ENCODE measurements at regions not wholly inside any gene's neighbourhood (a gene's known extent, or its start where the extent isn't known, plus 50 kb on each side); places are given as distances from the start of the nearest gene placed in this dataset.

DNA sequence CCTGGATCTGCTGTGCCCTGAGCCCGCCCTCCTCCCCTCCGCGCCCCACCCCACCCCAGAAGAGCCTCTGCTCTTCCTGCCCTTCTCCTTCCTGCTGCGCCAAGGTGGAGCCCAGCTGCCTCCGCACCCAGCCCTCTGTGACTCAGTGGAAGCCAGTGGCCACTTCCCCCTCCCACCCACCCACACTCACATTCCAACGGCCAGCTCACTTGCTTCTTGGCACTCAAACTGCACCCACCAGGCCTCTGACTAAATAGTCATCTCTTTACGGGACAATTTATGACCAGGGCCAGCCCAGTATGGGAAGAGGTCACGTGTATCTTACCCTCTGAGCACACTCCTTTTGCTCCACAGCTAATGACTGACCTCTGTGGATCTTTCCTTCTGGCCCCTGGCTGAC is 150.4 kb upstream of the SLC1A4 start:
- POLR2A ChIA-PET: no interaction called here
- Histone ChIP-seq H3K9me3 (ENCODE audit: control insufficient read depth, insufficient read depth, low read depth, low read length) (no peaks in the 10 kb centered on the region), H3K27ac (ENCODE audit: extremely low read depth, low read depth, low read length) (no peak overlapping the region), H3K36me3 (ENCODE audit: control insufficient read depth in 2 of 2, insufficient read depth in 1 of 2, low read length in 2 of 2) (no peaks in the 10 kb centered on the region), H3K4me1 (ENCODE audit: control insufficient read depth, insufficient read depth, low read length) (no peaks in the 10 kb centered on the region), H3K4me3 (ENCODE audit: low read depth, low read length) (no peak overlapping the region)
- TF ChIP-seq IKZF3 (tag by site-specific recombination; IDR thresholded peaks at IDR 0.05) (no peak), ZIC2 (tag by site-specific recombination; IDR thresholded peaks at IDR 0.05) (no peak), ZNF121 (tag by site-specific recombination; IDR thresholded peaks at IDR 0.05) (no peak), ZNF146 (tag by site-specific recombination; IDR thresholded peaks at IDR 0.05) (no peak), ZNF10 (tag by site-specific recombination; IDR thresholded peaks at IDR 0.05) (no peak), ZNF510 (tag by site-specific recombination; IDR thresholded peaks at IDR 0.05; ENCODE audit: insufficient replicate concordance) (no peak), ZNF658 (tag by site-specific recombination; IDR thresholded peaks at IDR 0.05) (no peak), ZNF549 (tag by site-specific recombination; IDR thresholded peaks at IDR 0.05) (no peak), HOXC10 (CRISPR knock-in tag; IDR thresholded peaks at IDR 0.05) (no peak), ZFP37 (tag by site-specific recombination; IDR thresholded peaks at IDR 0.05) (no peak), ZNF776 (tag by site-specific recombination; IDR thresholded peaks at IDR 0.05; ENCODE audit: borderline replicate concordance) (no peak), ZNF112 (tag by site-specific recombination; IDR thresholded peaks at IDR 0.05) (no peak), ZNF174 (tag by site-specific recombination; IDR thresholded peaks at IDR 0.05) (no peak)
- TF ChIP-seq, protein P1, sequence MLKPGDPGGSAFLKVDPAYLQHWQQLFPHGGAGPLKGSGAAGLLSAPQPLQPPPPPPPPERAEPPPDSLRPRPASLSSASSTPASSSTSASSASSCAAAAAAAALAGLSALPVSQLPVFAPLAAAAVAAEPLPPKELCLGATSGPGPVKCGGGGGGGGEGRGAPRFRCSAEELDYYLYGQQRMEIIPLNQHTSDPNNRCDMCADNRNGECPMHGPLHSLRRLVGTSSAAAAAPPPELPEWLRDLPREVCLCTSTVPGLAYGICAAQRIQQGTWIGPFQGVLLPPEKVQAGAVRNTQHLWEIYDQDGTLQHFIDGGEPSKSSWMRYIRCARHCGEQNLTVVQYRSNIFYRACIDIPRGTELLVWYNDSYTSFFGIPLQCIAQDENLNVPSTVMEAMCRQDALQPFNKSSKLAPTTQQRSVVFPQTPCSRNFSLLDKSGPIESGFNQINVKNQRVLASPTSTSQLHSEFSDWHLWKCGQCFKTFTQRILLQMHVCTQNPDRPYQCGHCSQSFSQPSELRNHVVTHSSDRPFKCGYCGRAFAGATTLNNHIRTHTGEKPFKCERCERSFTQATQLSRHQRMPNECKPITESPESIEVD (tag by site-specific recombination; IDR thresholded peaks at IDR 0.05): no peak
- TF ChIP-seq, protein P2, sequence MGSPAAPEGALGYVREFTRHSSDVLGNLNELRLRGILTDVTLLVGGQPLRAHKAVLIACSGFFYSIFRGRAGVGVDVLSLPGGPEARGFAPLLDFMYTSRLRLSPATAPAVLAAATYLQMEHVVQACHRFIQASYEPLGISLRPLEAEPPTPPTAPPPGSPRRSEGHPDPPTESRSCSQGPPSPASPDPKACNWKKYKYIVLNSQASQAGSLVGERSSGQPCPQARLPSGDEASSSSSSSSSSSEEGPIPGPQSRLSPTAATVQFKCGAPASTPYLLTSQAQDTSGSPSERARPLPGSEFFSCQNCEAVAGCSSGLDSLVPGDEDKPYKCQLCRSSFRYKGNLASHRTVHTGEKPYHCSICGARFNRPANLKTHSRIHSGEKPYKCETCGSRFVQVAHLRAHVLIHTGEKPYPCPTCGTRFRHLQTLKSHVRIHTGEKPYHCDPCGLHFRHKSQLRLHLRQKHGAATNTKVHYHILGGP (tag by site-specific recombination; IDR thresholded peaks at IDR 0.05): no peak
- TF ChIP-seq, protein P3, sequence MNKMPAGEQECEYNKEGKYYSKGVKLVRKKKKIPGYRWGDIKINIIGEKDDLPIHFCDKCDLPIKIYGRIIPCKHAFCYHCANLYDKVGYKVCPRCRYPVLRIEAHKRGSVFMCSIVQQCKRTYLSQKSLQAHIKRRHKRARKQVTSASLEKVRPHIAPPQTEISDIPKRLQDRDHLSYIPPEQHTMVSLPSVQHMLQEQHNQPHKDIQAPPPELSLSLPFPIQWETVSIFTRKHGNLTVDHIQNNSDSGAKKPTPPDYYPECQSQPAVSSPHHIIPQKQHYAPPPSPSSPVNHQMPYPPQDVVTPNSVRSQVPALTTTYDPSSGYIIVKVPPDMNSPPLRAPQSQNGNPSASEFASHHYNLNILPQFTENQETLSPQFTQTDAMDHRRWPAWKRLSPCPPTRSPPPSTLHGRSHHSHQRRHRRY (tag by site-specific recombination; IDR thresholded peaks at IDR 0.05): no peak
- TF ChIP-seq, protein P4, sequence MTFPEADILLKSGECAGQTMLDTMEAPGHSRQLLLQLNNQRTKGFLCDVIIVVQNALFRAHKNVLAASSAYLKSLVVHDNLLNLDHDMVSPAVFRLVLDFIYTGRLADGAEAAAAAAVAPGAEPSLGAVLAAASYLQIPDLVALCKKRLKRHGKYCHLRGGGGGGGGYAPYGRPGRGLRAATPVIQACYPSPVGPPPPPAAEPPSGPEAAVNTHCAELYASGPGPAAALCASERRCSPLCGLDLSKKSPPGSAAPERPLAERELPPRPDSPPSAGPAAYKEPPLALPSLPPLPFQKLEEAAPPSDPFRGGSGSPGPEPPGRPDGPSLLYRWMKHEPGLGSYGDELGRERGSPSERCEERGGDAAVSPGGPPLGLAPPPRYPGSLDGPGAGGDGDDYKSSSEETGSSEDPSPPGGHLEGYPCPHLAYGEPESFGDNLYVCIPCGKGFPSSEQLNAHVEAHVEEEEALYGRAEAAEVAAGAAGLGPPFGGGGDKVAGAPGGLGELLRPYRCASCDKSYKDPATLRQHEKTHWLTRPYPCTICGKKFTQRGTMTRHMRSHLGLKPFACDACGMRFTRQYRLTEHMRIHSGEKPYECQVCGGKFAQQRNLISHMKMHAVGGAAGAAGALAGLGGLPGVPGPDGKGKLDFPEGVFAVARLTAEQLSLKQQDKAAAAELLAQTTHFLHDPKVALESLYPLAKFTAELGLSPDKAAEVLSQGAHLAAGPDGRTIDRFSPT (tag by site-specific recombination; IDR thresholded peaks at IDR 0.05): no peak
- CTCF ChIA-PET: interaction anchor here (0.5 to 1.5 kb wide), 5 partner anchors 9 to 189 kb away, joined by 3 to 6 read pairs (median 4); no protein-coding TSS in a partner anchor

- Histone ChIP-seq H3K4me1 (ENCODE audit: control insufficient read depth, insufficient read depth, low read length) (no peaks in the 10 kb centered on the region), H3K9me3 (ENCODE audit: control insufficient read depth, insufficient read depth, low read depth, low read length) (no peaks in the 10 kb centered on the region), H3K27ac (ENCODE audit: extremely low read depth, low read depth, low read length) (no peak overlapping the region), H3K36me3 (ENCODE audit: control insufficient read depth in 2 of 2, insufficient read depth in 1 of 2, low read length in 2 of 2) (no peaks in the 10 kb centered on the region), H3K4me3 (ENCODE audit: low read depth, low read length) (no peak overlapping the region)
- ChIA-PET POLR2A (interaction anchor here (0.7 kb wide), 1 partner anchor 8 kb away, joined by 4 read pairs; no protein-coding TSS in a partner anchor), CTCF (interaction anchor here (1.0 to 1.5 kb wide), 2 partner anchors 8 kb away, joined by 3 to 4 read pairs; no protein-coding TSS in a partner anchor)
- no peak for TF ChIP-seq MZF1 (tag by site-specific recombination; IDR thresholded peaks at IDR 0.05; ENCODE audit: borderline replicate concordance)
- TF ChIP-seq ZNF302 (tag by site-specific recombination; IDR thresholded peaks at IDR 0.05; ENCODE audit: low read depth): no peak
- no peak for TF ChIP-seq ZNF843 (tag by site-specific recombination; IDR thresholded peaks at IDR 0.05)
- TF ChIP-seq, protein P5, sequence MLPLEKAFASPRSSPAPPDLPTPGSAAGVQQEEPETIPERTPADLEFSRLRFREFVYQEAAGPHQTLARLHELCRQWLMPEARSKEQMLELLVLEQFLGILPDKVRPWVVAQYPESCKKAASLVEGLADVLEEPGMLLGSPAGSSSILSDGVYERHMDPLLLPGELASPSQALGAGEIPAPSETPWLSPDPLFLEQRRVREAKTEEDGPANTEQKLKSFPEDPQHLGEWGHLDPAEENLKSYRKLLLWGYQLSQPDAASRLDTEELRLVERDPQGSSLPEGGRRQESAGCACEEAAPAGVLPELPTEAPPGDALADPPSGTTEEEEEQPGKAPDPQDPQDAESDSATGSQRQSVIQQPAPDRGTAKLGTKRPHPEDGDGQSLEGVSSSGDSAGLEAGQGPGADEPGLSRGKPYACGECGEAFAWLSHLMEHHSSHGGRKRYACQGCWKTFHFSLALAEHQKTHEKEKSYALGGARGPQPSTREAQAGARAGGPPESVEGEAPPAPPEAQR (tag by site-specific recombination; IDR thresholded peaks at IDR 0.05): no peak
- TF ChIP-seq, protein P1 (tag by site-specific recombination; IDR thresholded peaks at IDR 0.05): no peak
These were observed 149.4 kb upstream of the SLC1A4 start for GRCh38 chr2:64839844-64840243.

All from HEK293 (cell line).